ENCODE measurements at regions not wholly inside any gene's neighbourhood (a gene's known extent, or its start where the extent isn't known, plus 50 kb on each side); places are given as distances from the start of the nearest gene placed in this dataset.

DNA sequence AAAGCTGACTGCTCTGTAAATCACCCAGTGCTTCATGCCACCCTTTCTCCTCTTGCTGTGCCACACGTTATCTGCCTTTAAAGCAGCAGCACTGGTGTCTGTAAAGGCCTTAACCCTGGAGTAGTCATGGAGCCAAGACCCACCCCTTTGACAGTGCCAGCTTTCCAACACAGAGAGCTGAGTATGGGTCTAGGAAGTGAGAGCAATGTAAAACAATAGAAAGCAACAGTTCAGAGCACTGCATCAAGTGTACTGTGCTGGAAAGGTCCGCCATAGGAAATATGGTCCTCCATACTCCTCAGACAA lies 139.5 kb downstream of the DAD1 start:
- DNase-seq = no peak

DNA sequence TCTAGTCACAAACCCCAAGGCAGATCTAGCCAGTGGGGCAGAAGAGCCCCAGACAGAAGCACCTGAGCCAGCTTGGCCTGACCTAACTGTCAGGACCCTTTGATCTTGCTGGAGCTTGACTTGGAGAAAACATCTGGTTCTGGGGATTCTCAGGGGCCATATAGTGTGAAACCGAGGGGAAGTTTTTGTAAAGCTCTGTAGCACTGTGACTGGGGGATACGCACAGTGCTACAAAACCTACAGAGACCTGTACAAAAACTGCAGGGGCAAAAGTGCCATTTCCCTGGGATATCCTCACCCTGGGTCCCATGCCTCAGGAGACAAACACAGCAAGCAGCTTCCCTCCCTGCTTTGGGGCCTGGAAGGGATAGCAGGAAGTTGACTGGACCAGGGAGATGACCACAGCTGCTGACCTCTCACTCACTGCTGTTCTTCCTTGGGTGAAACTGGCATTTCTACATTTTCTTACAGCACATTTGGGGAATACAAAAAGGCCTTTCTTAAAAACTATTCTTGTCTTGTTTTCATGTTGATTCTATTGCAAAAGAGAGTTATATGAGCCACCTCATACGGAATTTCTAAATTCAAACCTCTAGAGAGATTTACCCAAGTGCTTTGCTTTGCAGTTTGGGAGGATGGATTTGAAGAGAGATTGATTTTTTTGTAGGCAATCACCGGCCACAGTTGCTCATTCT lies 140.0 kb downstream of the DAD1 start:
- no peak for DNase-seq

- no peak for DNase-seq
Observed at GRCh38 chr14:22448035-22448904, 140.8 kb downstream of the DAD1 start.

DNA sequence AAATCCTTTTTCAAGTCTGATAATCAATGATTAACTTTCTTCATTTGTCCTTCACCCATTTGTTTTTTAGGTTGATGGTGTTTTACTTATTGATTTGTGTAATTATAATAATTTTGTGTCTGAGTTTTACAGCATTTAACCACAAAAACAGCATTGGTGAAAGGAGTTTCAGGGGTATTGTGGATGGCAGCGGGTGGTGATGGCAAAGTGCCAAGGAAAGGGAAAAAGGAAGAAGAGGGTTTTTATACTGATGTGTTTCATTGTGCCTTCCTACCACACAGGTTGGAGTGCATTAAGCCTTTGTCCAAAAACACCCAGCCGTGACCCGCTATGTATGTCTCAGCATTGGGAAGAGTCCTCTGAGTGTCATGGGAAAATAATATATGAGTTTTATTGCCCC lies 150.3 kb downstream of the DAD1 start:
- DNase-seq = no peak

GRCh38 chr14:22434901-22435550 lies 154.0 kb downstream of the DAD1 start:
- no peak for DNase-seq

DNA sequence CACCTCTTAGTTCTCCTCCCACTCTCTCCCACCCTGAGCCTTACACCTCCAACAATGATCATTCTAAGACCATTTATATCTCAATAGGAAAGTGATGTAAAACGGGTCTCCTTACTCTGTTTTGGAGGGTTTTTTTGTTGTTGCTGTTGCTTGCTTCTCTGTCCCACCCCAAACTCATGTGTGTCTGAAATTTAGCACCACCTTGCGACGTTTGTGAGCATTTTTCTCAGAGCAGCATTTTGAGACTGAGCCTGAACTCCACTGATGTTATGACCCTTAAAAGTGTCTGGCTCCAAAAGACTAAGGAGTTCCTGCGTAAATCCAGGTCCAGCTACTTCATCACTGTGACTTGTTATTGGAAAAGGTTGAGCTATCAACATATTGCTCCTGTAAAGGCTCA lies 155.0 kb downstream of the DAD1 start:
- DNase-seq = no peak

DNA sequence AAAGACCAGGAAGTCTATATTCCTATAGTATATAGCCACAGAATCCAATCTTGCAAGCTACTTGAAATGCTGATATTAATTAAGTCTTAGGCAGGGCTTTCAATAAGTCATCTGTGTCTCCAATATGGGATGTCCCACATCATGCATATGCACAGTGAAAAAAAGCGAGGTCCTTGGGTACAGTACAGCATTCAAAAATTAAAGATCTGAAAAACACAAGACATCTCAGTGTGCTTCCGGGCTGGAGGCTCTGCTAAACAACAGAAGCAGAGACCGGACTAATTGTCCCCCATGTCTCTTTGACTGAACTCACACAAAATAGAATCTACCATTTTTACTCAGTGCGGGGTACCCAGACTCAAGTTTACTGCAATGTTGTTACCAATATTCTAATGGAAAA lies 156.0 kb downstream of the DAD1 start:
- DNase-seq = no peak

- no peak for DNase-seq
Observed at GRCh38 chr14:22432348-22432976, 156.6 kb downstream of the DAD1 start.

GRCh38 chr14:22429546-22430294 lies 159.3 kb downstream of the DAD1 start:
- DNase-seq = no peak

GRCh38 chr14:22428700-22429291 lies 160.2 kb downstream of the DAD1 start:
- no peak for DNase-seq

- no peak for DNase-seq
Observed at GRCh38 chr14:22427771-22428231, 161.2 kb downstream of the DAD1 start.

GRCh38 chr14:22426711-22427110 lies 162.3 kb downstream of the DAD1 start:
- no peak for DNase-seq

DNA sequence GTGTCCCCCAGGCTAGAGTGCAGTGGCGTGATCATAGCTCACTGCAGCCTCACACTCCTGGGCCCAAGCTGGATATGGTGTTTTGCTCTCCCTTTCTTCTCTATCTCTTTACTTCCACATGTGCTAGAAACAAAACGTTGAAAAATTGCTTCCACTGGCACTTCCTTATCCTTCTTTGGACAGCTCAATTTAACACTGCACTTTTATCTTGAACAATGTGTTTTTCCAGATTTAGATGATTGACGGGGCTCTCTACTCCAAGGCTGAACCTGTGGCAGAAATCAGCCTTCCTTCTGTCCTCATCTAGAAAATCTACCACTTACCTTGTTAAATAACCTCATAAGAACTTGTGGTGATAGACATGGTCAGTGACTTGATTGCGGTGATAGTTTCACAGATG lies 165.1 kb downstream of the DAD1 start:
- no peak for DNase-seq

DNA sequence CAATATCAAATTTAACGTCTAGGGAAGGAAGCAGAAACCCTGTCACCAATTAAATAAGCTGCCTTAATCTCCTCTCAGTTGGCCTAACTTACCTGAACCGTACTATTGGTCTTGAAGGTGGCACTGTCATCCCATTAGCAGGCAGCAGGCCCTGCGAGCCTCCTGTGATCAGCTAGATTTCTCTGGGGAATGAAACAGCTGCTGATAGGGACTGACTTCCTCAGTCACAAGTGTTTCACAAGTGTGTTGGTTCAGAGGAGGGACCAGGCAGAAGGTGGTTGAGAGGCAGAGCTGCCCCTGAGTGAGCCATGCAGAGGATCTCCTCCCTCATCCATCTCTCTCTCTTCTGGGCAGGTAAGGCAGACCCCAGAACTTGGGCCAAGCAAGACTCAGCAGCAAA lies 166.8 kb downstream of the DAD1 start:
- DNase-seq = no peak

DNA sequence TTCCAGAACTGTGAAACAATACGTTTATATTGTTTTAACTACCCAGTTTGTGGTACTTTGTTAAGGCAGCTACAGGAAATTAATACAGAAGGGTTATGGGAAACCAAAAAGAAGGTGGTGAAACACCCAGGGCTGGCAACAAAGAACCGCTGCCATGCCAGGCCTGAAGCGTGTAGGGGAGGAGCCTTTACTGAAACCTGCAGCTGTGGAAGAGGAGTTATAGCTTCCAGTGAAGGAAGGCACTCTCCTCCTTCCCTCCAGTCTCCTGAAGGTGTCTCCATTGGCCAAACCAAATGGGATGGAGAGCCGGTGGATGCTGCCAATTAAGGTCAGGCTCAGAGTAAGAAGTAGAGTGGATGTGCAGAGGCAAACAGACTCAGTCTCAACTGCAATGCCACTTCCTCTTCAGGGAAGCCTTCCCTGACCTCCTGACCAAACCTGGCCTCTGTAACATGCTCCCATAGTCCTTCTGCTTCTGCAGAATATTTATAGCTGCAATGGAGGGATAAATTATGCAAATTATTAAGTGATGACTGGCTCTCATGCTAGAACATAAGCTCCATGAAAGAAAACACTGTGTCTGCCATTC lies 168.3 kb downstream of the DAD1 start:
- DNase-seq = no peak

DNA sequence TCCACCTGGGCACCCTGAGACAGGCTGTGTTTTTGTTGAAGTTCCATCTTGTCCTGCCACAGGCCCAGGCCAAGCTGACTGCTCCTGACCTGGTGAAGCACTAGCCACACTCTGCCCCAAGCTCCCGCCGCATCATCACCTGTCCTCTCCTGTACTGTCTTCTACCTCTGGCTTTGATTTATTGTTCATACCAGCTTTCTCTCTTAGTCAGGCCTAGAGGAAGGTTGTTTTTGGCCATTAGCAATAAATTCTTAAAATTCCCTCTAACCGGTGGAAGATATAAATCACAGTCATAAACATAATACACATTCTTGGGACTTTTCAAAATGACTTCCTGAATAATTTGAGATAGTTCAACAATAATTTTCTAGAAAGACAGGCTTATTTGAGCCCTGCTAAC lies 169.4 kb downstream of the DAD1 start:
- no peak for DNase-seq

- DNase-seq = no peak
Observed at GRCh38 chr14:22418631-22419030, 170.4 kb downstream of the DAD1 start.

DNA sequence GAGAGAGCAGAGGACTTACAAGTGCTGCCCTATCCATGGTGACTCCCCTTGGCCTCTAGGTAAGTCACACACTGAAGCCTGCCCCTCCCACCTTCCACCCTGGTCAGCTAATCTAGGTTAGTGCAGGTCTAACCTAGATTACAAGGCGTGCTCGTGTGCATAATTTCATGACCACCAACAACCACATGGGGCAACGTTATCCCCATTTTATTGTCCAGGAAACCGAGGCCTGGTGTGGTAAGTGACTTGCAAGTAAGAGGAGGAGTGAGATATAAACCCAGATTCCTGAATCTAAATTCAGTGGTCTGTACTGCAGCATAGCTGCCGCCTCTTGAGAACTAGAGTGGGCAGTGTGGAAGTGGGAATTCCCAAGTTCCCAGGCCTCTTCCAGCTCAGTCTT lies 171.1 kb downstream of the DAD1 start:
- no peak for DNase-seq

DNA sequence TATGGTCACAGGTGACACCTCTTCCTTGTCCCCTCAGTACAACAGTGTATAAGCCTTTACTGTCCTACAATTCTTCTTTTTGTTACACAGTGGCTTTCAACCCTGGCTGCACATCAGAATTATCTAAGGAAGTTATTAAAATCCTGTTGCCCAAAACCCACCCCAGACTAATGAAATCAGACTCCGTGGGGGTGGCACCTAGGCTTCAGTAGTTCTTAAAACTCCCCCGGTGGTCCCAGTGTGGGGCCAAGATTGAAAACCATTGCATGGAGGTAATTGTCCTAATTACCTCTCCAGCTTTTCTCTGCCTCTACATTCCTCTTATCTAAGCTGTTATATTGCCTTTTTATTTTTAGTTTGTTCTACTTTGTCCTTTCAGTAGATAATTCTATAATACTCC lies 172.8 kb downstream of the DAD1 start:
- no peak for DNase-seq

DNA sequence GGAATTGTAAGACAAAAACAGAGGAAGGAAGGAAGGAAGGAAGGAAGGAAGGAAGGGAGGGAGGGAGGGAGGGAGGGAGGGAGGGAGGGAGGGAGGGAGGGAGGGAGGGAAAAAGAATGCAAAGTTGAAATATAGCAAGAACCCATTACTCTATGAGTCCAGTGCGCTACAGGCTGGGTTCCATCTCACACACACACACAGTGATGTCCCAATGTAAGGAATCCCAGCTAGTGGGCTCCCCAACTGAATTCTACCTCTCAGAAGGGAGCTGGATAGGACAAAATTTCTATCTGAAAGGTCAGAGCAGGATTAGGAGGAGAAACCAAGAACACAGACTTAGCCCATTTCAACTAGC lies 173.4 kb downstream of the DAD1 start:
- no peak for DNase-seq

DNA sequence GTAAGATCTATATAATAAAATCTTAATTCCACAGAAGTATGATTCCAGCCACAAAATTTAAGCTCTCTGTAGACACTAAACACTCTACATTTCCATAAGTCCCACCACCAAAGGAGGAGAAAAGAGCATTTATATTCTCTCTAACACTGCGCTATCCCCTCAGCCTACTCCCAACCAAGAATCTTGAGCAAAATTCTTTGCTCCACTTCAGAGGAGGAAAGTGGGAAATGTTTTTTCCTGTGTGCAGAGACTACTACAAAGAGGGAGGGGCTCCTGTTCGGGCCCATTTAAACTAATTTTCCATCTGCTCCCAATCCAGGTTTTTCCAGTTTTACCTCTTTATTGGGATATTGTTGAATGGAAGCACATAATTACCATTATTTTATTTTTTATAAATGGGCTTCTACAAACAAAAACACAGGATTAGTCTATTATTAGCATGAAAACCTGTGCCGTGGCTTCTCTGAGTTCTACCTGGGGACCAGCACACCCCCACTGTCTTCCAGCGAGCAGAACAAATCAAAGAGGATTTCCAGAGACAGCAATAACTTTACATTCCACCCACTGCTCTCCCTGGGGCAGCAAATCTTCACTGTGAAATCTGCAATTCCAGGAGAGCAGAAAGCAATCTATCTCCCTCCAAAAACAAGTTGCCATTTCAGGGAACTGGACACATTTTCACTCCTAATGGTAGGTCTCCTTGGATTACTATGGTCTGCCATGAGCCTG lies 174.0 kb downstream of the DAD1 start:
- DNase-seq = no peak

Data from CD4-positive, alpha-beta T cell treated with Interleukin-10 for 1 hour (primary cell).